H1 (cell line): ENCODE measurements at regions not wholly inside any gene's neighbourhood (a gene's known extent, or its start where the extent isn't known, plus 50 kb on each side); places are given as distances from the start of the nearest gene placed in this dataset.

Experiments
- BRCA1 ChIP-seq: IDR thresholded peaks from 2 replicates; pipeline ENCODE4 v1.6.1; 2012; ENCODE audit warnings: low read depth, low read length, improper control_type of control experiment
- CREB1 ChIP-seq: IDR thresholded peaks from 2 replicates; pipeline ENCODE4 v1.6.1; 2012; ENCODE audit warnings: inconsistent platforms
- EP300 ChIP-seq, 2 experiments: IDR thresholded peaks; 1 replicate in 1 of 2; 2 replicates in 1 of 2; pipeline ENCODE4 v1.6.1; 2011 to 2012; ENCODE audit warnings: low read depth in 2 of 2, low read length in 2 of 2, mild to moderate bottlenecking in 2 of 2, borderline replicate concordance in 1 of 2, inconsistent platforms in 1 of 2, moderate library complexity in 1 of 2
- PHF8 ChIP-seq: fragments of 200-600 bp; sonication (generic); conservative IDR thresholded peaks from 2 replicates; pipeline ENCODE4 v1.7.1; 2012; ENCODE audit warnings: low read depth, mild to moderate bottlenecking, inconsistent platforms, low read length, moderate library complexity
- POLR2A ChIP-seq, 2 experiments: IDR thresholded peaks; 1 replicate in 1 of 2; 2 replicates in 1 of 2; pipeline ENCODE4 v1.6.1; 2011; ENCODE audit warnings: low read depth in 2 of 2, low read length in 2 of 2, mild to moderate bottlenecking in 2 of 2; ENCODE audit errors: control extremely low read depth in 1 of 2
- POLR2AphosphoS5 ChIP-seq: IDR thresholded peaks from 2 replicates; pipeline ENCODE4 v1.6.1; 2011; ENCODE audit warnings: low read depth, low read length
- TF ChIP-seq, protein P1 (sequence below), 3 experiments: IDR thresholded peaks; 1 replicate in 2 of 3; 2 replicates in 1 of 3; pipeline versions ENCODE4 v1.5.1 to v1.6.1; 2011; ENCODE audit warnings: low read length in 3 of 3, mild to moderate bottlenecking in 3 of 3, inconsistent platforms in 2 of 3, low read depth in 1 of 3, moderate library complexity in 1 of 3; ENCODE audit not compliant: insufficient read depth in 1 of 3; ENCODE audit errors: control extremely low read depth in 1 of 3
- TF ChIP-seq, protein P2 (sequence below): IDR thresholded peaks from 2 replicates; pipeline ENCODE4 v1.6.1; 2012; ENCODE audit warnings: low read length, inconsistent platforms
- TF ChIP-seq, protein P3 (sequence below): IDR thresholded peaks from 2 replicates; pipeline ENCODE4 v1.6.1; 2012; ENCODE audit warnings: inconsistent platforms
- TF ChIP-seq, protein P4 (sequence below): IDR thresholded peaks from 2 replicates; pipeline ENCODE4 v1.6.1; 2011; ENCODE audit warnings: low read length, improper control_type of control experiment

DNA sequence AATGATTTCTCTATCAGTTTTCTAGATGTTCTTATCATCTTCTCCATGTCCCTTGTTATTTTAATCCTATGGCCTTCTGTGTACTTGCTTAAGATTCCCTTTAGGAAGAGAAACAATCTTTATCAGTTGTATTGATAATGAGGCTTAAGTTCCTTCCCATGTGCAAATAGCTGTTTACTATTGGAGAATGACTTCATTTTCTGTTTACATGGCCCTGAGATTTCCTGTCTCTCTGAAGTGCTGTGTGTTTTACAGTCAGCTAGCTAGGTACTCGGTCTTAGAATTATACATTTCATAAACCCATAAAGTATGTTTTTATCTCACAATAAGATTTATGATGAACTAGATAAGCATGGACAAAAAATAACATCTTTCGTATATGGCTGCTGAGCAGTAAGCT, 67.5 kb upstream of the CCDC179 start:
- TF ChIP-seq, protein P1, sequence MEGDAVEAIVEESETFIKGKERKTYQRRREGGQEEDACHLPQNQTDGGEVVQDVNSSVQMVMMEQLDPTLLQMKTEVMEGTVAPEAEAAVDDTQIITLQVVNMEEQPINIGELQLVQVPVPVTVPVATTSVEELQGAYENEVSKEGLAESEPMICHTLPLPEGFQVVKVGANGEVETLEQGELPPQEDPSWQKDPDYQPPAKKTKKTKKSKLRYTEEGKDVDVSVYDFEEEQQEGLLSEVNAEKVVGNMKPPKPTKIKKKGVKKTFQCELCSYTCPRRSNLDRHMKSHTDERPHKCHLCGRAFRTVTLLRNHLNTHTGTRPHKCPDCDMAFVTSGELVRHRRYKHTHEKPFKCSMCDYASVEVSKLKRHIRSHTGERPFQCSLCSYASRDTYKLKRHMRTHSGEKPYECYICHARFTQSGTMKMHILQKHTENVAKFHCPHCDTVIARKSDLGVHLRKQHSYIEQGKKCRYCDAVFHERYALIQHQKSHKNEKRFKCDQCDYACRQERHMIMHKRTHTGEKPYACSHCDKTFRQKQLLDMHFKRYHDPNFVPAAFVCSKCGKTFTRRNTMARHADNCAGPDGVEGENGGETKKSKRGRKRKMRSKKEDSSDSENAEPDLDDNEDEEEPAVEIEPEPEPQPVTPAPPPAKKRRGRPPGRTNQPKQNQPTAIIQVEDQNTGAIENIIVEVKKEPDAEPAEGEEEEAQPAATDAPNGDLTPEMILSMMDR (IDR thresholded peaks at IDR 0.05; ENCODE audit: control extremely low read depth in 1 of 3, insufficient read depth in 1 of 3, low read depth in 1 of 3, low read length in 3 of 3), result no peak
- no peak for TF ChIP-seq CREB1
- TF ChIP-seq, protein P2, sequence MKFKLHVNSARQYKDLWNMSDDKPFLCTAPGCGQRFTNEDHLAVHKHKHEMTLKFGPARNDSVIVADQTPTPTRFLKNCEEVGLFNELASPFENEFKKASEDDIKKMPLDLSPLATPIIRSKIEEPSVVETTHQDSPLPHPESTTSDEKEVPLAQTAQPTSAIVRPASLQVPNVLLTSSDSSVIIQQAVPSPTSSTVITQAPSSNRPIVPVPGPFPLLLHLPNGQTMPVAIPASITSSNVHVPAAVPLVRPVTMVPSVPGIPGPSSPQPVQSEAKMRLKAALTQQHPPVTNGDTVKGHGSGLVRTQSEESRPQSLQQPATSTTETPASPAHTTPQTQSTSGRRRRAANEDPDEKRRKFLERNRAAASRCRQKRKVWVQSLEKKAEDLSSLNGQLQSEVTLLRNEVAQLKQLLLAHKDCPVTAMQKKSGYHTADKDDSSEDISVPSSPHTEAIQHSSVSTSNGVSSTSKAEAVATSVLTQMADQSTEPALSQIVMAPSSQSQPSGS, result no peak
- TF ChIP-seq POLR2AphosphoS5, result no peak
- TF ChIP-seq PHF8, result no peak
- TF ChIP-seq BRCA1, result no peak
- no peak for TF ChIP-seq EP300 (IDR thresholded peaks at IDR 0.05; ENCODE audit: borderline replicate concordance in 1 of 2, low read depth in 2 of 2, low read length in 2 of 2)
- no peak for TF ChIP-seq POLR2A (IDR thresholded peaks at IDR 0.05; ENCODE audit: control extremely low read depth in 1 of 2, low read depth in 2 of 2, low read length in 2 of 2)
- TF ChIP-seq, protein P3, sequence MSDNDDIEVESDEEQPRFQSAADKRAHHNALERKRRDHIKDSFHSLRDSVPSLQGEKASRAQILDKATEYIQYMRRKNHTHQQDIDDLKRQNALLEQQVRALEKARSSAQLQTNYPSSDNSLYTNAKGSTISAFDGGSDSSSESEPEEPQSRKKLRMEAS, result no peak
- TF ChIP-seq, protein P4, sequence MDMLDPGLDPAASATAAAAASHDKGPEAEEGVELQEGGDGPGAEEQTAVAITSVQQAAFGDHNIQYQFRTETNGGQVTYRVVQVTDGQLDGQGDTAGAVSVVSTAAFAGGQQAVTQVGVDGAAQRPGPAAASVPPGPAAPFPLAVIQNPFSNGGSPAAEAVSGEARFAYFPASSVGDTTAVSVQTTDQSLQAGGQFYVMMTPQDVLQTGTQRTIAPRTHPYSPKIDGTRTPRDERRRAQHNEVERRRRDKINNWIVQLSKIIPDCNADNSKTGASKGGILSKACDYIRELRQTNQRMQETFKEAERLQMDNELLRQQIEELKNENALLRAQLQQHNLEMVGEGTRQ, result no peak
